Spinal cord (tissue), 9 donors: ENCODE measurements at regions not wholly inside any gene's neighbourhood (a gene's known extent, or its start where the extent isn't known, plus 50 kb on each side); places are given as distances from the start of the nearest gene placed in this dataset.
A peak's percentile ranks its signal among the peaks of the same experiment; 100 is the strongest.
"Not testable (repeated sequence)": the region's sequence is repeated elsewhere in the genome, so short reads cannot be mapped to it uniquely, and the experiment has no call there.

Experiments used
- DNase-seq, 6 donors: peaks; one replicate each; pipeline versions ENCODE4 v3.0.0 to v3.0.0-alpha.2; 2013 to 2015; ENCODE audit warnings: low spot score in 6 of 6, low read depth in 4 of 6
- H3K27ac ChIP-seq: one replicate; pipeline ENCODE4 v1.5.1; 2013; ENCODE audit warnings: low read depth, low read length, control low read depth
- H3K27me3 ChIP-seq: one replicate; pipeline ENCODE4 v1.6.1; 2013; ENCODE audit warnings: low read length; ENCODE audit not compliant: control insufficient read depth, insufficient read depth
- H3K36me3 ChIP-seq: one replicate; pipeline ENCODE4 v1.6.1; 2013; ENCODE audit warnings: low read length; ENCODE audit not compliant: control insufficient read depth, insufficient read depth
- H3K4me1 ChIP-seq: one replicate; pipeline ENCODE4 v1.6.1; 2013; ENCODE audit warnings: low read length; ENCODE audit not compliant: control insufficient read depth, insufficient read depth
- H3K4me3 ChIP-seq: one replicate; pipeline ENCODE4 v1.5.1; 2013; ENCODE audit warnings: low read depth, low read length, control low read depth
- H3K9me3 ChIP-seq: one replicate; pipeline ENCODE4 v1.6.1; 2013; ENCODE audit warnings: low read length; ENCODE audit not compliant: control insufficient read depth, insufficient read depth
- WGBS: methylation state at CpG from one replicate; pipeline ENCODE4 v1.1.5; 2013; ENCODE audit warnings: missing lambda C conversion rate; ENCODE audit not compliant: insufficient coverage; 5-methylcytosine and 5-hydroxymethylcytosine counted together
- donor health status: healthy.

GRCh38 chr5:88052468-88052867, 216.2 kb downstream of the TMEM161B start:
- H3K4me1 ChIP-seq, H3K4me3 ChIP-seq: not testable (repeated sequence)
- WGBS: 84% methylated on average over 19 of the region's 26 CpGs

GRCh38 chr5:88051148-88051547, 217.5 kb downstream of the TMEM161B start:
- no peaks in the 10 kb centered on the region for H3K36me3 ChIP-seq
- H3K4me3 ChIP-seq: no peak overlapping the region
- H3K27ac ChIP-seq: no peak overlapping the region
- H3K9me3 ChIP-seq: no peaks in the 10 kb centered on the region
- H3K4me1 ChIP-seq: peaks cover 4% of the 10 kb centered on the region
- WGBS: no CpG with 5 or more reads among the region's 2 CpGs
- no peak for DNase-seq
- H3K27me3 ChIP-seq: no peaks in the 10 kb centered on the region

More at GRCh38 chr5:88052468-88052867, 216.2 kb downstream of the TMEM161B start:
- DNase-seq, H3K27me3 ChIP-seq, H3K27ac ChIP-seq, H3K9me3 ChIP-seq, H3K36me3 ChIP-seq: not testable (repeated sequence)

GRCh38 chr5:88049737-88050136, 218.9 kb downstream of the TMEM161B start:
- H3K4me3 ChIP-seq: no peak overlapping the region
- peaks cover 4% of the 10 kb centered on the region for H3K4me1 ChIP-seq
- H3K27ac ChIP-seq: no peak overlapping the region
- no peaks in the 10 kb centered on the region for H3K27me3 ChIP-seq
- DNase-seq: no peak
- no peaks in the 10 kb centered on the region for H3K9me3 ChIP-seq
- H3K36me3 ChIP-seq: no peaks in the 10 kb centered on the region
- WGBS: 38% methylated on average over 1 of the region's 4 CpGs

GRCh38 chr5:88049156-88049555, 219.5 kb downstream of the TMEM161B start:
- H3K36me3 ChIP-seq: no peaks in the 10 kb centered on the region
- DNase-seq: no peak
- H3K4me1 ChIP-seq: peaks cover 4% of the 10 kb centered on the region
- no peak overlapping the region for H3K27ac ChIP-seq
- no peaks in the 10 kb centered on the region for H3K9me3 ChIP-seq
- H3K27me3 ChIP-seq: no peaks in the 10 kb centered on the region
- no peak overlapping the region for H3K4me3 ChIP-seq
- WGBS: 75% methylated on average over 1 of the region's 3 CpGs

GRCh38 chr5:88045931-88046461, 222.6 kb downstream of the TMEM161B start:
- H3K9me3 ChIP-seq: no peaks in the 10 kb centered on the region
- WGBS: no CpG with 5 or more reads among the region's 4 CpGs
- DNase-seq: peak; percentile 78 to 95 (median 81)

GRCh38 chr5:88045165-88045564, 223.5 kb downstream of the TMEM161B start:
- H3K27me3 ChIP-seq: no peaks in the 10 kb centered on the region
- H3K4me3 ChIP-seq: no peak overlapping the region
- DNase-seq: peak in 5 of 6 donors; percentile 48 to 87 (median 63)

More at GRCh38 chr5:88045931-88046461, 222.6 kb downstream of the TMEM161B start:
- no peaks in the 10 kb centered on the region for H3K36me3 ChIP-seq
- peak overlapping the region; percentile 80 for H3K27ac ChIP-seq
- peaks cover 4% of the 10 kb centered on the region for H3K4me1 ChIP-seq
- H3K27me3 ChIP-seq: no peaks in the 10 kb centered on the region
- no peak overlapping the region for H3K4me3 ChIP-seq

GRCh38 chr5:88034520-88034919, 234.1 kb downstream of the TMEM161B start:
- H3K27me3 ChIP-seq: no peaks in the 10 kb centered on the region

More at GRCh38 chr5:88045165-88045564, 223.5 kb downstream of the TMEM161B start:
- H3K4me1 ChIP-seq: peaks cover 4% of the 10 kb centered on the region
- H3K27ac ChIP-seq: peak overlapping the region; percentile 80
- no CpG with 5 or more reads among the region's 1 CpG for WGBS
- no peaks in the 10 kb centered on the region for H3K9me3 ChIP-seq
- H3K36me3 ChIP-seq: no peaks in the 10 kb centered on the region

GRCh38 chr5:88033191-88033590, 235.5 kb downstream of the TMEM161B start:
- WGBS: no CpG with 5 or more reads among the region's 2 CpGs
- H3K27me3 ChIP-seq: no peaks in the 10 kb centered on the region
- no peaks in the 10 kb centered on the region for H3K4me1 ChIP-seq
- H3K4me3 ChIP-seq: no peak overlapping the region
- no peak for DNase-seq
- H3K36me3 ChIP-seq: no peaks in the 10 kb centered on the region
- no peak overlapping the region for H3K27ac ChIP-seq
- no peaks in the 10 kb centered on the region for H3K9me3 ChIP-seq

More at GRCh38 chr5:88034520-88034919, 234.1 kb downstream of the TMEM161B start:
- Histone ChIP-seq H3K27ac (no peak overlapping the region), H3K4me3 (no peak overlapping the region), H3K36me3 (no peaks in the 10 kb centered on the region), H3K4me1 (no peaks in the 10 kb centered on the region), H3K9me3 (peaks cover 2% of the 10 kb centered on the region)
- WGBS: no CpG with 5 or more reads among the region's 1 CpG
- no peak for DNase-seq

GRCh38 chr5:88029011-88029410, 239.6 kb downstream of the TMEM161B start:
- Histone ChIP-seq H3K4me1 (no peaks in the 10 kb centered on the region), H3K27ac (no peak overlapping the region), H3K27me3 (no peaks in the 10 kb centered on the region), H3K36me3 (no peaks in the 10 kb centered on the region), H3K9me3 (no peaks in the 10 kb centered on the region), H3K4me3 (no peak overlapping the region)
- WGBS: no CpG with 5 or more reads among the region's 2 CpGs
- no peak for DNase-seq

- no CpG with 5 or more reads among the region's 5 CpGs for WGBS
- H3K4me1 ChIP-seq: no peaks in the 10 kb centered on the region
- H3K9me3 ChIP-seq: no peaks in the 10 kb centered on the region
- no peak for DNase-seq
- H3K4me3 ChIP-seq: no peak overlapping the region
- no peaks in the 10 kb centered on the region for H3K27me3 ChIP-seq
- H3K27ac ChIP-seq: no peak overlapping the region
- no peaks in the 10 kb centered on the region for H3K36me3 ChIP-seq
Observed at GRCh38 chr5:88021141-88021540, 247.5 kb downstream of the TMEM161B start.
